ENCODE measurements at regions not wholly inside any gene's neighbourhood (a gene's known extent, or its start where the extent isn't known, plus 50 kb on each side); places are given as distances from the start of the nearest gene placed in this dataset.

DNA sequence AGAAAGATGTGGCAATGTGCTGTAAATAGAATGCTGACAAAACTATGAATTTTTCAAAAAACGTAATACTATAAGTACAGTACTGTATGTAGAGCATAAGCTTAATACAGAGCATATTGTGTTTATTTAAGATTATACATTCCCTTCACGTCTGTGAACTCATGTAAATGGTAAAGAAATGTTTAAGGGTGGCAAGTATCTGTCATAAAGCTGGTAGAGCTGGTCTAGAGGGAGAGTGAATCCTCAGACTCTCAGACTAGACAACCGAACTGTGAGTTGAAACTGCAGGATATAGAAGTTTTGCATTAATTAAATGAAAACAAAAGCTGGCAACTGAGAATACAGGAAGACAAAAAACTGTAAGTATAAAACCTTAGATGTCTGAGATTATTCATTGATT is 87.3 kb upstream of the ANXA1 start:
- TF ChIP-seq POLR2A (IDR thresholded peaks at IDR 0.05; ENCODE audit: low read depth, low read length), result no peak
- no peak for TF ChIP-seq POLR2AphosphoS5 (IDR thresholded peaks at IDR 0.05; ENCODE audit: low read depth, low read length)
- TF ChIP-seq TAF1 (IDR thresholded peaks at IDR 0.05; ENCODE audit: low read depth, low read length), result no peak
- no peak for TF ChIP-seq PAX5 (IDR thresholded peaks at IDR 0.05; ENCODE audit: insufficient read depth, low read length, severe bottlenecking)
- TF ChIP-seq SPI1 (IDR thresholded peaks at IDR 0.05; ENCODE audit: low read depth, low read length), result no peak
- TF ChIP-seq POU2F2 (IDR thresholded peaks at IDR 0.05; ENCODE audit: low read depth, low read length), result no peak
